Activated CD4-positive, alpha-beta T cell treated with anti-CD3 and anti-CD28 coated beads, Interleukin-2, amount 10 ng/mL, durations not matched to agents 7 days and 5 days (primary cell): ENCODE measurements at regions not wholly inside any gene's neighbourhood (a gene's known extent, or its start where the extent isn't known, plus 50 kb on each side); places are given as distances from the start of the nearest gene placed in this dataset.
"Not testable (repeated sequence)": the region's sequence is repeated elsewhere in the genome, so short reads cannot be mapped to it uniquely, and the experiment has no call there.

Source experiments
- CTCF ChIA-PET: fragments of 350-600 bp; sonication (Branson Sonifier 250); formaldehyde crosslinking; loops from one replicate; lab custom pipeline; 2021; ENCODE audit warnings: antibody characterized with exemption; lab: Charles Lee
- POLR2A ChIA-PET: fragments of 350-600 bp; sonication (Branson Sonifier 250); formaldehyde crosslinking; loops from one replicate; lab custom pipeline; 2021; ENCODE audit warnings: antibody characterized with exemption; lab: Charles Lee
- DNase-seq: peaks from one replicate; pipeline ENCODE4 v3.0.0-alpha.2; 2020
- H3K27ac Mint-ChIP-seq: one replicate; pipeline ENCODE4 v1.8.0; 2021; ENCODE audit warnings: mild to moderate bottlenecking, moderate library complexity, mixed read lengths
- H3K27me3 Mint-ChIP-seq: one replicate; pipeline ENCODE4 v1.8.0; 2021; ENCODE audit warnings: mixed read lengths
- H3K36me3 Mint-ChIP-seq: one replicate; pipeline ENCODE4 v1.8.0; 2021; ENCODE audit warnings: low read depth, mixed read lengths
- H3K4me1 Mint-ChIP-seq: one replicate; pipeline ENCODE4 v1.8.0; 2021; ENCODE audit warnings: mixed read lengths
- H3K4me3 Mint-ChIP-seq: one replicate; pipeline ENCODE4 v1.8.0; 2021; ENCODE audit warnings: mild to moderate bottlenecking, moderate library complexity, mixed read lengths
- H3K9me3 Mint-ChIP-seq: one replicate; pipeline ENCODE4 v1.8.0; 2021; ENCODE audit warnings: mixed read lengths

DNA sequence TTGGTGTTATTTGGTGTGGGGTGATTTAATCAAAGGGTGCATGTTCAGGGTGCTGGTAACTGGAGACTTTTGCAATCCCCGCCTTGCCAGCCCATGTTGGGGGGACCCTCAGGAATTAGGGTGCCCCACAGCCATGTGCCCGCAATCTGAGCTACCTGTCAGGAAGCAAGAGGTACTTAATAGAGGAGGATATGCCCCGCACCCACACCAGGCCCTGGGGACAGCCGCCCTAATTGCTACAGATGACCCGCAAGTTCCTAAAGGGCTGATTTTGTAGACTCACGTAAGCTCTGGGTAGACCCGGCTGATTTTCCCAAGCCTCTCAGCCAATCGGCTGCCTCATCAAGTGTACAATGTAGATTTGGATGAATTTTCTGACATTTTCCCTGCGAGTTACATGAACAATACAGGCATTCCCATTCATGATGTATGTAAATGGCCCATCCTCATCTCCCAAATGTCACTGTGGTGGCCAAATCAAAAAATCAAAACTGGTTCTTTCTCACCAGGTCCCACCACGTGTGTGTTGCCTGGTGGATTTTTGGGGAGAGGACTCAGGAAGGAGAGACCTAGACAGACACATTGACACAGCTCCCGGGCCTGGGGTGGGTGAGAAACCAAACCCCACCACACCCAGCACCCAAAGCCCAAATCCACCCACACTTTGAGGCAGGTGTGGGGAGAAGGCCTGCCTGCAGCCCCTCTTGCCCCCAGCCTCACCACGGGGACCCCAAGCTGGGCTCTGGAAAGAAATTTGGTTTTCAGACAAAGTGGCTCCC is 119.2 kb upstream of the SPACA7 start:
- ChIA-PET POLR2A (no interaction called here), CTCF (no interaction called here)
- Mint-ChIP-seq H3K4me3 (no peak overlapping the region), H3K27me3 (no peaks in the 10 kb centered on the region), H3K36me3 (no peaks in the 10 kb centered on the region), H3K27ac (no peak overlapping the region), H3K9me3 (no peaks in the 10 kb centered on the region), H3K4me1 (no peaks in the 10 kb centered on the region)
- no peak for DNase-seq

DNA sequence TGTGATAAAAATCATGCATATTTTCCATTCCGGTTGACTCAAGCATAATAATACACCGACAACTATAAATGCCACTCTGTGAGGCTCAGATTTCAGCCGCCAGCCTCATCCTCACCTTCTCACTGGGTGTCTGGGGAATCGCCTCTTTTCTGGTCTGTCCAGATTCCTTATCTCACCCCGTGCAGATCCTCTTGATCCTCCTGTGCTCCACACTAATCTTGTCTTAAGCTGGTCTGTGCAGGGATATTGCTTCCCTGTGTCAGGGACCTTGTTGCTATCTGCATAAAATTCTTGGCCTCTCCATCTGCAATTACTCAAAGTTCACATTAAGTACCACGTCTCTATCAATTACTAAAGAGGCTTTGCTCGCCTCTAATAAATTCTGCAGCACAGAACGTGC is 116.6 kb upstream of the SPACA7 start:
- DNase-seq, result no peak
- H3K9me3 Mint-ChIP-seq, result no peaks in the 10 kb centered on the region
- POLR2A ChIA-PET, result no interaction called here

DNA sequence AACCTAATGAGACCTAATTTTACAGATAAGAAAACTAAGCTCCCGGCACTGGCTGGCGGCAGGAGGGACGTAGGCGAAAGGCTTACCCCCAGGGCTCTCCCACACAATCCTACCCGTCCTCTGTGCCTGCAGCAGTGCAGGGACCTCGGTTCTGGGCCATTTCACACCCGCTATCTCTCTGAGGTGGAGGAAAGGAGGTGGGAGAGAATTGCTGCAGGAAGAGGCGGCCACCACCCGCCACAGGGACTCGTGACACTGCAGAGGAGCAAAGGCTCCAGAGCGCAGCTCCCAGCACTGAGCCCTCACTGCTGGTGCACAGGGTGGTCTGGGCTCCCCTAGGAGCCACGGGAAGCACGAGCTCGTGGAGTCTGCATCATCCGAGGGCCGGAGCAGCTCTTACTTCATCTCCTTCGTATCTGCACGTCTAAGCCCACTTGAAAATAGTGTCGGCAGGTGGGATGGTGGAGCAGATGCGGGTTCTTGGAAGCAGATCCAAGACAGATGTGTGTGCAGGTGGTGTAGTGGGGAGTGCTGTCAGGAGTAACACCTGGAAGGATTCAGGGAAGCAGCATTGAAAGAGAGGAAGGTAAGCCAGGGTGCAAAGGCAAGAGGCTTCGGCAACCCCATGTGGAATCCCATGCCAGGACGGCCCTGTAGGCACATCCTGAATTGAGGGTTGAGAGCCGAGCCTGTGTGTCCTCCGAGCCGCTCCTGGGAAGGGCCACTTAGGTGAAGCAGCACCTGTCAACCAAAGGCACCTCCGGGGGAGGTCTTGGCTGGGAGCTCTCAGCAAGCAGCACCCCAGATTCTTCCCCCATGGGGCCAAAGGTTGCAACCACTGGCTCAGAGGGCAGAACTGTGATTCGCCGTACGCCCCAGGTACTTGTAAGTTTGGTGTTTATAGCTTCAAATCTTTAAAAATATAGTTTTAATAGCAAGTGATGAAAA is 115.8 kb upstream of the SPACA7 start:
- DNase-seq, result no peak
- Mint-ChIP-seq H3K36me3 (no peaks in the 10 kb centered on the region), H3K27ac (no peak overlapping the region), H3K27me3 (no peaks in the 10 kb centered on the region), H3K4me1 (no peaks in the 10 kb centered on the region), H3K9me3 (no peaks in the 10 kb centered on the region), H3K4me3 (no peak overlapping the region)
- ChIA-PET CTCF (no interaction called here), POLR2A (no interaction called here)

More for the DNA sequence above, 116.6 kb upstream of the SPACA7 start:
- Mint-ChIP-seq H3K27ac (no peak overlapping the region), H3K27me3 (no peaks in the 10 kb centered on the region), H3K4me3 (no peak overlapping the region), H3K36me3 (no peaks in the 10 kb centered on the region), H3K4me1 (no peaks in the 10 kb centered on the region)
- CTCF ChIA-PET, result no interaction called here

DNA sequence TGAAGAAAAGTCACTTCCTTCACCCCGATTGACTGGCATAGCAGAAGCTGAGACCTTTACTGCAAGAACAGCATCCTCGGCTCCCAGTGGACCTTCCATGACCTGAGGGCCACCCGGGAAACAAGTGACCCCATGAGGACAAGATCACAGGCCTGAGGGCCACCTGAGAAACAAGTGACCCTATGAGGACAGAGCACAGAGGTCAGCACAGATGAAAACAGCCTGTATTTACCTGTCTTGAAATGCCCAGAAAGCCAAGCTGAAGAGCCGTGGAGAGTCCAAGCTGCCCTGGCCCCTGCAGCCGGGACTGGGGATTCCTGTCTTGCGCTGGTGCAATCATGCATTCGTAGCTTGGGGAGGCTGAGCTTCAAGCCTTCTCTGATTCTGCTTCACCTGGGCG is 114.2 kb upstream of the SPACA7 start:
- CTCF ChIA-PET, result no interaction called here
- H3K27me3 Mint-ChIP-seq, result peaks cover 6% of the 10 kb centered on the region
- H3K27ac Mint-ChIP-seq, result no peak overlapping the region
- no peak overlapping the region for H3K4me3 Mint-ChIP-seq
- DNase-seq, result no peak
- POLR2A ChIA-PET, result no interaction called here
- no peaks in the 10 kb centered on the region for H3K9me3 Mint-ChIP-seq
- H3K4me1 Mint-ChIP-seq, result no peaks in the 10 kb centered on the region
- no peaks in the 10 kb centered on the region for H3K36me3 Mint-ChIP-seq

DNA sequence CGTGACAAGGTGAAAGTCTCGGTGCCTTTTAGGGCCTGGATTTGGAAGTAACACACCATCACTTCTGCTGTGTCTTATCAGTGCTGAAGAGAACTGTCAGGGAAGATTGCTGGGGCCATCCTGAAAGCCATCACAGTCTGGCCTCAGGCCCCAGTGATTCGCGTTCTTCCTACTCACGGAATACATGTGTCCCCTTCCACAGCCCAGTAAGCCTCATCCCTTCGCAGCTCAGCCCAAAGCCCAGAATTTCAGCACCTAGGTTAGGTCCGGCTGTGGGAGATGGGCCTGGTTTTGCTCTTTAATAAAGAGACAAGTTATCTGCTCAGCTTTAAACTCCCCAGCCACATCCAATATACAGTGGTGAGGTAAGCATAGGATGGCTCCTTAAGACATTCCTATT is 113.0 kb upstream of the SPACA7 start:
- POLR2A ChIA-PET, result no interaction called here
- Mint-ChIP-seq H3K9me3 (no peaks in the 10 kb centered on the region), H3K36me3 (no peaks in the 10 kb centered on the region), H3K4me1 (no peaks in the 10 kb centered on the region), H3K4me3 (no peak overlapping the region), H3K27ac (no peak overlapping the region), H3K27me3 (peaks cover 10% of the 10 kb centered on the region)
- CTCF ChIA-PET, result no interaction called here
- no peak for DNase-seq

DNA sequence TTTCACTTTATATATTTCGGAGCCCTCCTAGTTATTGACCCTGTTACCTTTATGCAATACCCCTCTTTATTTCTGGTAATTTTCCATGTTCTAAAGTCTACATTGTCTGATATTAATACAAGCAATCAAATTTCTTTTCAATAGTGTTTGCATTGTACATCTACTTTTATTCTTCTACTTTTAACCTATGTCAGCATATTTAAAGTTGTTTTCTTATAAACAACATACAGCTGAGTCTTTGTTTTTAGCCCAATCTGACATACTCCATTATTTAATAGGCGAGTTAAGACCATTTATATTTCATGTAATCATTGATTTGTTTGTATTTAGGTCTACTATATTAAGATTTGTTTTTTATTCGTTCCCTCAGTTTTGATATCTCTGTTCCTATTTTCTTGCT is 108.5 kb upstream of the SPACA7 start:
- Mint-ChIP-seq H3K27ac (no peak overlapping the region), H3K27me3 (peaks cover 10% of the 10 kb centered on the region), H3K4me1 (no peaks in the 10 kb centered on the region), H3K4me3 (no peak overlapping the region), H3K9me3 (no peaks in the 10 kb centered on the region), H3K36me3 (no peaks in the 10 kb centered on the region)
- ChIA-PET POLR2A (no interaction called here), CTCF (no interaction called here)
- no peak for DNase-seq

DNA sequence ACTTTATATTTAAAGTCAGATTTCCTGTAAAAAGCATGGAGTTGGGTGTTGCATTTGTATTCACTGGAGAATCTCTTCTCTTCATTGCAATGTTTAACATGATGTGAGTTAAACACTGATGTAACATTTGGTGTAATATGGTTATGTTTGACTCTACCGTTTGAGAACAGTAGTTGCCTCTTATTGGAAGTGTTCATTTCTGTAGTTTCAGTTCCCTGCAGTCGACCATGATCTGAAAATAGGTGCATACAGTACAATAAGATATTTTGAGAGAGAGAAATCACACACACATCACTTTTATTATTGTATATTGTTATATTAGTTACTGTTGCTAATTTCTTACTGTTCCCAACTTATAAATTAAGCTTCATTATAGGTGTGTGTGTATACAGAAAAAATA is 105.2 kb upstream of the SPACA7 start:
- POLR2A ChIA-PET, result no interaction called here
- Mint-ChIP-seq H3K4me3 (no peak overlapping the region), H3K36me3 (no peaks in the 10 kb centered on the region), H3K27me3 (peaks cover 10% of the 10 kb centered on the region), H3K27ac (no peak overlapping the region), H3K4me1 (no peaks in the 10 kb centered on the region), H3K9me3 (no peaks in the 10 kb centered on the region)
- DNase-seq, result no peak
- CTCF ChIA-PET, result no interaction called here

DNA sequence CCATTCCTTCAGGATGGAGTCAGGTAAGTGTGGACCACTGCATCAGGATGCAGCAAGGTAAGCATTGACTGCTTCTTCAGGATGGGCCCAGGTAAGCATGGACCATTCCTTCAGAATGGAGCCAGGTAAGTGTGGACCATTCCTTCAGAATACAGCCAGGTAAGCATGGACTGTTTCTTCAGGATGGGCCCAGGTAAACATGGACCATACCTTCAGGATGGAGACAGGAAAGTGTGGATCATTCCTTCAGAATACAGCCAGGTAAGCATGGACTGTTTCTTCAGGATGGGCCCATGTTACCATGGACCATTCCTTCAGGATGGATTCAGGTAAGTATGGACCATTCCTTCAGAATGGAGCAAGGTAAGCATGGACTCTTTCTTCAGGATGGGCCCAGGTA is 89.4 kb upstream of the SPACA7 start:
- H3K27ac Mint-ChIP-seq, CTCF ChIA-PET, H3K9me3 Mint-ChIP-seq, H3K4me1 Mint-ChIP-seq, H3K27me3 Mint-ChIP-seq, H3K36me3 Mint-ChIP-seq, POLR2A ChIA-PET, DNase-seq, H3K4me3 Mint-ChIP-seq: not testable (repeated sequence)

DNA sequence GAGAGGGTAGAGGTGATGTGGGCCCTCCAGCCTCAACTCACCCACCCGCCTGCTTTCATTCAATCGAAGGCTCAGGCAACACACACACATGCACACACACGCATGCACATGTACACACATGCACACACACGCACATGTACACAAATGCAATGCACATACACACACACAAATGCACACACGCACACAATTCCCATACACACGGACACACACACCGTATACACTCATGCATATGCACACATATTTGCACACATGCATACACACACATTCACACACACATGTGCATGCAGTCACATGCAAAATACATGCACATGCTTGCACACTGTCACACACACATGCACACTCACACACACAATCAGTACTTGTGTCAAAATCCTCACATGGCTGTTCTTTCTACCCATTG is 55.9 kb upstream of the SPACA7 start:
- Mint-ChIP-seq H3K9me3 (peaks cover 5% of the 10 kb centered on the region), H3K36me3 (no peaks in the 10 kb centered on the region), H3K4me3 (no peak overlapping the region), H3K4me1 (no peaks in the 10 kb centered on the region), H3K27me3 (no peaks in the 10 kb centered on the region), H3K27ac (no peak overlapping the region)
- no peak for DNase-seq
- ChIA-PET CTCF (no interaction called here), POLR2A (no interaction called here)

DNA sequence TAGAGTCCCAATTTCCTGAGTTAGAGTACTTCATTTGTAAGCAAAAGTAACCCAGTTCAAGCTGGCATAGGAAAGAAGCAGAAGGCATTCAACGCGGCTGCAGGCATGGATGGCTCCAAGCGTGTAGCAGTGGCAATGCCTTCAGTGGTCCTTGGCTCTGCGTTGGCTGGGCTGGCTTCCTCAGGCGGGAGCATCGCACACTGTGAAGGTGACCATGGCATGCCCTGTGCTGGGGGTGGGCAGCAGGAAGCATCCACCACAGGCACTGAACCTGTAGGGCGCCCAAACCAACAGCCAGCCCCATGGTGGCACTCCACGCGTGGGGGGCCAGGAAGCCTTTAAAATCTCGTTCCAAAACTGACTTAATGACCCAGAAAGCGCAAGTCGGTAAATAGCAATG is 53.6 kb upstream of the SPACA7 start:
- Mint-ChIP-seq H3K4me1 (no peaks in the 10 kb centered on the region), H3K9me3 (no peaks in the 10 kb centered on the region), H3K27me3 (no peaks in the 10 kb centered on the region), H3K4me3 (no peak overlapping the region), H3K27ac (no peak overlapping the region), H3K36me3 (no peaks in the 10 kb centered on the region)
- DNase-seq, result no peak
- ChIA-PET POLR2A (no interaction called here), CTCF (no interaction called here)

DNA sequence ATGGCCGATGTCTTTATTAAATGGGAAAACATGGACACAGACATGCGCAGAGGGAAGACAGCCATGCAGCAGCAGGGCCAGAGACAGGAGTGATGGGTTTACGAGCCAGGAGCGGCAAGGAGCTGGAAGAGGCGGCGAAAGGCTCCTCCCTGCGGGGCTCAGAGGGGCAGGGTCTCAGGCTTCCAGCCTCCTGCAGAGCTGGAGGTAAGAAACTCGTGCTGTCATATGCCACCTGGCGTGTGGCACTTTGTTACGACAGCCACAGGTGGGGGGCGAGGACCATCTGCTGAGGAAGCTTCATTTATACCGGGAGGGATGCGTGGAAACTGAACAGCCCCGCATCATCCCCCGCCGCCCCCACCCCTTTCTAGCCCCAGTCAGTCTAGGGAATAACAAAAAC is 52.0 kb upstream of the SPACA7 start:
- ChIA-PET CTCF (no interaction called here), POLR2A (no interaction called here)
- Mint-ChIP-seq H3K27ac (no peak overlapping the region), H3K4me1 (no peaks in the 10 kb centered on the region), H3K36me3 (no peaks in the 10 kb centered on the region), H3K4me3 (no peak overlapping the region), H3K27me3 (peaks cover 4% of the 10 kb centered on the region), H3K9me3 (no peaks in the 10 kb centered on the region)
- DNase-seq, result no peak

DNA sequence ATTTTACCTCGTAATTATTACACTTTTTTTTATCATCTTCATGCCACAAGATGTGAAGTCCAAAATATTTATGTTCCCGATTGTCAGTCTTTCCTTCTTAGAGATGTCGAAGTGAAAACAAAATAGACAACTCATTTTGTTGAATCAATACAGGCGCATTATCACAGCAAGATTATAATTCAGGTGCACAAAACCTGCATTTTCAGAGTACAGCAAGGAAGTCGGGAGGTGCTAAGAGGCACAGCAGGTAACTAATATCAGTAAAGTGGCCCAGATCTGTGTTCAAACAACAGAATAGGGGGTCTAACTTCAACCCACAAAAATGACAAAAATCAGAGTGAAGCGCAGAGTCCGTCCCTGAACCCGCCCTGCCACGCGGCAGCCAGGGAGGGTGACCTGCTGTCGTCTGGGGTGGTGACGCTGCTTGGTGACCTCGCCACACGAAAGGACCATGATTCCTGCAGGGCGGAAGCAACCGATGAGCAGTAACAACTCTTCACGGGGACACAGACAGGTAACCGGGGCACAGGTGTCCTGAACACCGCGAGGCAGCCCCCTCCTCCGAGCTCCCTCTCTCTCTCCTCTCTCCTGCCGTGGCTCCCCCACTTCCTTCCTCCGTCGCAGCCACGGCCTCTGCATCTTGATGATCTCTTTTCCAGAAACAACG is 50.9 kb upstream of the SPACA7 start:
- no peak overlapping the region for H3K4me3 Mint-ChIP-seq
- no peaks in the 10 kb centered on the region for H3K36me3 Mint-ChIP-seq
- POLR2A ChIA-PET, result no interaction called here
- H3K4me1 Mint-ChIP-seq, result no peaks in the 10 kb centered on the region
- CTCF ChIA-PET, result no interaction called here
- no peak for DNase-seq
- no peak overlapping the region for H3K27ac Mint-ChIP-seq
- no peaks in the 10 kb centered on the region for H3K9me3 Mint-ChIP-seq
- H3K27me3 Mint-ChIP-seq, result peaks cover 9% of the 10 kb centered on the region
